ENCODE measurements at regions not wholly inside any gene's neighbourhood (a gene's known extent, or its start where the extent isn't known, plus 50 kb on each side); places are given as distances from the start of the nearest gene placed in this dataset.

- Histone ChIP-seq H3K4me1 (ENCODE audit: insufficient read depth, low read length, poor library complexity, severe bottlenecking) (peaks cover 10% of the 10 kb centered on the region), H3K4me3 (ENCODE audit: low read depth, low read length, poor library complexity, severe bottlenecking) (no peak overlapping the region), H2AFZ (ENCODE audit: low read length) (no peak overlapping the region), H3K27ac (ENCODE audit: low read depth, low read length, poor library complexity, severe bottlenecking) (no peak overlapping the region), H3K4me2 (ENCODE audit: low read length) (no peak overlapping the region), H3K9me3 (ENCODE audit: low read length) (no peaks in the 10 kb centered on the region), H4K20me1 (ENCODE audit: insufficient read depth, low read length) (no peaks in the 10 kb centered on the region), H3K36me3 (ENCODE audit: insufficient read depth, low read length) (no peaks in the 10 kb centered on the region), H3K79me2 (ENCODE audit: insufficient read depth, low read depth, low read length) (no peaks in the 10 kb centered on the region), H3K9me2 (ENCODE audit: insufficient read depth, low read length) (no peaks in the 10 kb centered on the region)
- TF ChIP-seq CTCF (conservative IDR thresholded peaks at IDR 0.05; ENCODE audit: low read length) (no peak), EZH2phosphoT487 (IDR thresholded peaks at IDR 0.05; ENCODE audit: borderline replicate concordance, low read depth, low read length) (no peak)
- CTCF ChIA-PET (ENCODE audit: unreplicated experiment) = no interaction called here
- no TSS peak for BruUV-seq (replicated peaks)
- DNase-seq (ENCODE audit: low spot score) = no peak
- intact Hi-C loops (cut with micrococcal nuclease; ENCODE audit: unreplicated experiment) = no loop called here
- POLR2A ChIA-PET = interaction anchor here (1.7 kb wide), 1 partner anchor 9 kb away, joined by 5 read pairs; no protein-coding TSS in a partner anchor
These were observed 152.2 kb downstream of the PIK3R1 start for GRCh38 chr5:68367717-68368116.

- no peak overlapping the region for H3K27ac ChIP-seq (ENCODE audit: low read depth, low read length, poor library complexity, severe bottlenecking)
- intact Hi-C loops (cut with micrococcal nuclease; ENCODE audit: unreplicated experiment) = no loop called here
- peaks cover 10% of the 10 kb centered on the region for H3K4me1 ChIP-seq (ENCODE audit: insufficient read depth, low read length, poor library complexity, severe bottlenecking)
- H3K9me3 ChIP-seq (ENCODE audit: low read length) = no peaks in the 10 kb centered on the region
- no peaks in the 10 kb centered on the region for H3K36me3 ChIP-seq (ENCODE audit: insufficient read depth, low read length)
- no peak overlapping the region for H3K4me2 ChIP-seq (ENCODE audit: low read length)
- POLR2A ChIA-PET = interaction anchor here (0.6 to 0.7 kb wide), 2 partner anchors 783 to 825 kb away, joined by 3 to 4 read pairs; no protein-coding TSS in a partner anchor
- H3K9me2 ChIP-seq (ENCODE audit: insufficient read depth, low read length) = no peaks in the 10 kb centered on the region
- no peak overlapping the region for H2AFZ ChIP-seq (ENCODE audit: low read length)
- no peaks in the 10 kb centered on the region for H3K79me2 ChIP-seq (ENCODE audit: insufficient read depth, low read depth, low read length)
- H4K20me1 ChIP-seq (ENCODE audit: insufficient read depth, low read length) = no peaks in the 10 kb centered on the region
- CTCF ChIA-PET (ENCODE audit: unreplicated experiment) = no interaction called here
- no peak overlapping the region for H3K4me3 ChIP-seq (ENCODE audit: low read depth, low read length, poor library complexity, severe bottlenecking)
- TF ChIP-seq EZH2phosphoT487 (IDR thresholded peaks at IDR 0.05; ENCODE audit: borderline replicate concordance, low read depth, low read length) = no peak
- TF ChIP-seq CTCF (conservative IDR thresholded peaks at IDR 0.05; ENCODE audit: low read length) = no peak
- DNase-seq (ENCODE audit: low spot score) = no peak
- no TSS peak for BruUV-seq (replicated peaks)
These were observed 152.9 kb downstream of the PIK3R1 start for GRCh38 chr5:68368311-68369022.

- Histone ChIP-seq H3K4me2 (ENCODE audit: low read length) (no peak overlapping the region), H3K9me3 (ENCODE audit: low read length) (no peaks in the 10 kb centered on the region), H2AFZ (ENCODE audit: low read length) (peak overlapping the region; percentile 41), H3K4me1 (ENCODE audit: insufficient read depth, low read length, poor library complexity, severe bottlenecking) (peaks cover 10% of the 10 kb centered on the region), H3K9me2 (ENCODE audit: insufficient read depth, low read length) (no peaks in the 10 kb centered on the region), H3K4me3 (ENCODE audit: low read depth, low read length, poor library complexity, severe bottlenecking) (no peak overlapping the region), H3K79me2 (ENCODE audit: insufficient read depth, low read depth, low read length) (no peaks in the 10 kb centered on the region), H3K27ac (ENCODE audit: low read depth, low read length, poor library complexity, severe bottlenecking) (no peak overlapping the region), H3K36me3 (ENCODE audit: insufficient read depth, low read length) (no peaks in the 10 kb centered on the region), H4K20me1 (ENCODE audit: insufficient read depth, low read length) (no peaks in the 10 kb centered on the region)
- ChIA-PET POLR2A (interaction anchor here (0.6 to 0.7 kb wide), 2 partner anchors 782 to 825 kb away, joined by 3 to 4 read pairs; no protein-coding TSS in a partner anchor), CTCF (ENCODE audit: unreplicated experiment) (no interaction called here)
- TF ChIP-seq EZH2phosphoT487 (IDR thresholded peaks at IDR 0.05; ENCODE audit: borderline replicate concordance, low read depth, low read length) = no peak
- TF ChIP-seq CTCF (conservative IDR thresholded peaks at IDR 0.05; ENCODE audit: low read length) = no peak
- no TSS peak for BruUV-seq (replicated peaks)
- no peak for DNase-seq (ENCODE audit: low spot score)
- intact Hi-C loops (cut with micrococcal nuclease; ENCODE audit: unreplicated experiment) = no loop called here
These were observed 153.4 kb downstream of the PIK3R1 start for GRCh38 chr5:68369023-68369359.
